ENCODE measurements at regions not wholly inside any gene's neighbourhood (a gene's known extent, or its start where the extent isn't known, plus 50 kb on each side); places are given as distances from the start of the nearest gene placed in this dataset.
"Not testable (repeated sequence)": the region's sequence is repeated elsewhere in the genome, so short reads cannot be mapped to it uniquely, and the experiment has no call there.

DNA sequence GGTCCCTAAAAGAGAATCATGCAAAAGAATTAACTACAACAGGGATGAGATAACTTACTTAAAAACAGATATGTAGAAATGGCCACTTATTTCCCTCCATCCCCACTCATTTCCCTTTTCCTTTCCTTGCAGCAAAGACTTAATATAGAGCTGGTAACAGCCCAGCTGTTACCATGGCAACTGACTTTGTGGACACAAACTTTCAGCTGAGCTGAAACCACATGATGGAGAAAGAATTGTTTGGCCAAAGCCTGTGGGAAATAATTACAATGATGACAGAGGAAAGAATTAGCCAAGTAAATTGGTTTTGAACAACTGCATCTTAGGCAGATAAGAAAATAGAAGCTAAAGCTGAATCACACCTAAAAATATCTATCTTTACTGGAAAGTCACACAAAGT lies 364.9 kb downstream of the GALC start:
- no peaks in the 10 kb centered on the region for H3K4me1 ChIP-seq (ENCODE audit: insufficient read depth)
- H3K4me3 ChIP-seq (ENCODE audit: low read depth, low read length) = no peak overlapping the region
- DNase-seq (ENCODE audit: extremely low spot score) = no peak
- no peaks in the 10 kb centered on the region for H3K36me3 ChIP-seq (ENCODE audit: insufficient read depth)
- no peak overlapping the region for H3K27ac ChIP-seq (ENCODE audit: low read depth)

DNA sequence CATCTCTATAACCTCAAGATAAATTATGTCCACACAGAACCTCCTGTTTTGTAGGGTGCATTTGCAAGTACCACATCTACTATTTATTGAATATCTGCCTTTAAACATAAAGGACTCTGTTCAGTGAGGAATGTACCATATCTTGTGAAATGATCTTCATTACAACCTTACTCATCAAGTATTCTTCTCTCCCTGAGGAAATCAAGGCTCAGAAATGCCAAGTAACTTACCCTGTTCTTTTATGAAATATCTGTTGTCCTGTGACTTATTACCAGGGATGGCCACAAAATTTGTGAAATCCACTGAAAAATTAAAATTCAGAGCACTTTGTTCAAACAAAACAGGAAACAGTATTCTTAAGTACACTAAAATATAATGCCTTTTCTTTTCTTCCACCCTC lies 366.7 kb downstream of the GALC start:
- Histone ChIP-seq H3K4me1 (ENCODE audit: insufficient read depth) (no peaks in the 10 kb centered on the region), H3K27ac (ENCODE audit: low read depth) (no peak overlapping the region), H3K4me3 (ENCODE audit: low read depth, low read length) (no peak overlapping the region), H3K36me3 (ENCODE audit: insufficient read depth) (no peaks in the 10 kb centered on the region)
- no peak for DNase-seq (ENCODE audit: extremely low spot score)

DNA sequence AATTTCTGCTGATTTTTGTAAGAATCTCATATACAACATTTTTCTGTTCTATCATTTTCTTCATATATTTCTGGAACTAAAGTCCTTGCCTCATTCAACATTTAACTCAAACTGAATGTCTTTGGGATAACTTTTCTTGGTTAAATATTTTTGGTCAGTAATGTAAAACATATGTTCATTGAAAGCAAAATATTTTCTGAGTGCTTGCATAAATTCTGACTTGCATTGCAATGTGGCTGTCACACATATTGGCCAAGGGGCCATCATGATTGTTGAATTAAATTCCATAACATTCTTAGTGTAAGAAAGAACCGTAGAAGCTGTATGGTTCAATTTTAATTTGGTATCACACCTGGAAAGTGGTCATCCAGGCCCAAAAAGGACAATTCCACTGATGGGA lies 369.4 kb downstream of the GALC start:
- H3K4me1 ChIP-seq (ENCODE audit: insufficient read depth) = no peaks in the 10 kb centered on the region
- WGBS = 94% methylated on average over 1 of the region's 1 CpG

DNA sequence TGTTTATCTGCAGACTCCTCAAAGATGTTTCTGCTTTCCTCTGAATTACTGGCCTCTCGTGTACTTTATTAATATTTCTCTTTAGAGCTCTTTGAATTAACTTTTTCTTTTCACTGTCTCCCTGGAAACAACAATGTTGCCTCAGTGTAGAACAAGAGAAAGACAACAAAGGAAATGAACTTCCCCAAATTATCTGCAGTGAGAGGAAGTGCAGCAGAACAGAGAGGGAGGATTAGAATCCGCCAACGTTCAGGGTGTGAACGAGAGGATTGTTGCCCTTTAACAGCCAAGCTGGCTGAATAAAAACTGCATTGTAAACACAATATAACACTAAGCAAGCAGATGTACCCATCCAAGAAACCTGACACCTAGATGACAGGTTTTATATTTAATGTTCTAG lies 375.9 kb downstream of the GALC start:
- no peak overlapping the region for H3K4me3 ChIP-seq (ENCODE audit: low read depth, low read length)
- DNase-seq (ENCODE audit: extremely low spot score) = no peak
- WGBS = 50% methylated on average over 4 of the region's 4 CpGs

More for the DNA sequence above, 369.4 kb downstream of the GALC start:
- Histone ChIP-seq H3K36me3 (ENCODE audit: insufficient read depth) (no peaks in the 10 kb centered on the region), H3K4me3 (ENCODE audit: low read depth, low read length) (no peak overlapping the region), H3K27ac (ENCODE audit: low read depth) (no peak overlapping the region)
- no peak for DNase-seq (ENCODE audit: extremely low spot score)

DNA sequence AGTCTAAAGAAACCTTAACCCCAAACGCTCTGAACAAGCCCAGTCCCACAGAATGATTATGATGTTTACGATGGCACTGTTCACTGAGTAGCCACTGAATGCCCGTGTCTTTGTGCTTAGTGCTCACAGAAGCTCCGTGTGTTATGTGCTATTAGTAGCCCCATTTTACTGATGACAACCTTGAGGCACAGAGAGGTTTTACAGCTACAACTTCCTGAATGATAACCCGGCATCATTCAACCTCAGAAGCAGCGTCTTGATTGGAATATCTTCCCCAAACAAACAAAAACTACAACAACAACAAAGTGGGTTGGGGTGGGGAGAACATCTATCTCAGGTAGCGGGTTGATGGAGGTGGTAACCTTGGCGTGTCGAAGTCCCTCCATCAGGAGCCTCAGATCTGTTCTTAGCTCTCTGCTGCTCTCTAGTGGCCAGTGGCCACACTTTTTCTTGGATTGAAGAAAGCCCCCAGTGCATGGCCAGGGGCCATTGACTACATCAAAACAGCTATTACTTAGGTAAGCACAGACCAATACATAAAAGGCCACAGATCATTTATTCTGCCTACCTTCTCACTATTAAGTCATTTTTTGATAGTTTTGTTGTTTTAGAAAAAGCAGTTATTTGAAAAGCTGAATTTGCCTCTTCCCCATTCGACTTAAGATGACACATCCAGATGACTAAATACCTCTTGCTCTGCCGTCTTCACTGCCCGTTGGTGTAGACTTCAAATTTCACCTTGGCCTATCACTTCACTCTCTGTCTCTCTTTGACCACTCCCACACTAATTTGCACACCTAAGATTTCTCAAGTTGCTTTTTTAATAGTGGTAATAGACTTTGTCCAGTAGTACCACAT lies 376.9 kb downstream of the GALC start:
- no peaks in the 10 kb centered on the region for H3K36me3 ChIP-seq (ENCODE audit: insufficient read depth)
- no peak for DNase-seq (ENCODE audit: extremely low spot score)
- no peak overlapping the region for H3K4me3 ChIP-seq (ENCODE audit: low read depth, low read length)
- WGBS = 60% methylated on average over 12 of the region's 12 CpGs
- no peak overlapping the region for H3K27ac ChIP-seq (ENCODE audit: low read depth)
- H3K4me1 ChIP-seq (ENCODE audit: insufficient read depth) = no peaks in the 10 kb centered on the region

More for the DNA sequence above, 375.9 kb downstream of the GALC start:
- Histone ChIP-seq H3K36me3 (ENCODE audit: insufficient read depth) (no peaks in the 10 kb centered on the region), H3K4me1 (ENCODE audit: insufficient read depth) (no peaks in the 10 kb centered on the region), H3K27ac (ENCODE audit: low read depth) (no peak overlapping the region)

DNA sequence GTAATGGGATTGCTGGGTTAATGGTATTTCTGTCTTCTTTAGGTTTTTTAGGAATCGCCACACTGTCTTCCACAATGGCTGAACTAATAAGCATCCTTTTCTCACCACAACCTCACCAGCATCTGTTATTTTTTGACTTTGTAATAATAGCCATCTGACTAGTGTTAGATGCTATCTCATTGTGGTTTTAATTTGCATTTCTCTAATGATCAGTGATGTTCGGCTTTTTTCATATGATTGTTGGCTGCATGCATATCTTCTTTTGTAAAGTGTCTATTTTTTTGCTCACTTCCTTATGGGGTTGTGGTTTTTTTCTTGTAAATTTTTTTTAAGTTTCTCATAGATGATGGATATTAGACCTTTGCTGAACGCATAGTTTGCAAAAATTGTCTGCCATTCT lies 377.9 kb downstream of the GALC start:
- no peak overlapping the region for H3K27ac ChIP-seq (ENCODE audit: low read depth)
- DNase-seq (ENCODE audit: extremely low spot score) = no peak
- H3K4me3 ChIP-seq (ENCODE audit: low read depth, low read length) = no peak overlapping the region
- H3K4me1 ChIP-seq (ENCODE audit: insufficient read depth) = no peaks in the 10 kb centered on the region
- WGBS = 83% methylated on average over 3 of the region's 3 CpGs
- H3K36me3 ChIP-seq (ENCODE audit: insufficient read depth) = no peaks in the 10 kb centered on the region

DNA sequence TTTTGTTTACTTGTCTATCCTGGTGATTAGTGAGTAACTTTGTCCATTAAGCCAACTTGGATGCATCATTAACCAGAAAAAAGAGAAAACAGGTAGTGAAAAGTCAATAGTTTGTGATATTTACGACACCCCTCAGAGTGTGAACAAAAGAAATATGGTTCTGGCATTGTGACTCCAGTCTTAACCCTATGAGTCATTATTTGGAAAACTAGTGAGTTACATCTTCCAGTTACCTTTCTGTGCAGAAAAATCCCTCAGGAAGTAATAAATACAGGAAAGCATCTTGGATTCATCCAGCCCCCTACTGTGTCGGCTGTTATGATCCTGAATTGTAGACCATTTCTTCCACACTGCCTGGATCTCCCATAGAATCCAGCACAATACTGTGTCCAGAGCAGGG lies 379.1 kb downstream of the GALC start:
- no peak for DNase-seq (ENCODE audit: extremely low spot score)
- WGBS = 72% methylated on average over 2 of the region's 2 CpGs
- Histone ChIP-seq H3K4me1 (ENCODE audit: insufficient read depth) (no peaks in the 10 kb centered on the region), H3K4me3 (ENCODE audit: low read depth, low read length) (no peak overlapping the region), H3K27ac (ENCODE audit: low read depth) (no peak overlapping the region), H3K36me3 (ENCODE audit: insufficient read depth) (no peaks in the 10 kb centered on the region)

DNA sequence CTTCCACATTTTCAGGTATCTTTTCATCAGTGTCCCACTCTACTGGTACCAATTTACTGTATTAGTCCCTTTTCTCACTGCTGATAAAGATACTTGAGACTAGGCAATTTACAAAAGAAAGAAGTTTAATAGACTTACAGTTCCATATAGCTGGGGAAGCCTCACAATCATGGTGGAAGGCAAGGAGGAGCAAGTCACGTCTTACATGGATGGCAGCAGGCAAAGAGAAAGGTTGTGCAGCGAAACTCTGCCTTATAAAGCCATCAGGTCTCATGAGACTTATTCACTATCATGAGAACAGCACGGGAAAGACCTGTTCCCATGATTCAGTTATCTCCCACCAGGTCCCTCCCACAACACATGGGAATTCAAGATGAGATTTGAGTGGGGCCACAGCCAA lies 385.9 kb downstream of the GALC start:
- H3K27ac ChIP-seq (ENCODE audit: low read depth); H3K4me3 ChIP-seq (ENCODE audit: low read depth, low read length); H3K4me1 ChIP-seq (ENCODE audit: insufficient read depth); DNase-seq (ENCODE audit: extremely low spot score); H3K36me3 ChIP-seq (ENCODE audit: insufficient read depth): not testable (repeated sequence)
- 90% methylated on average over 3 of the region's 3 CpGs for WGBS

DNA sequence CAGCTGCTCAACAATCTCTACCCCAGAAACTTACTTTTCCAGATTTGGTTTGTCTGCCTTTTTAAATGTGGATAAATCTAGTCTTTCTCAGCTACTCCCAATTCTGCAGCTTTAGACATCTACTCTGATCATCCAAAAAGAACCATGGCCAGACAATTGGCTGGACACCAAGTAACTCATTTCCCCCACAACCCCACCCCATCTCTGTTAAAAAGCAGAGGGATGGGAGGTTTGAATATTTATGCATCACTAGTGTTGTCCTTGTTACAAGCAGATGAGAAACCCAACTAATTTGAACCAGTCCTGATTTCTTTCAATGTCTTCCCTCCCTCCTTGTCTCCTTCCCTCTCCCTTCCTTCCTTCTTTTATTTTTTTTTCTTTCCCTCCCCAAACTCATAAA lies 391.9 kb downstream of the GALC start:
- Histone ChIP-seq H3K27ac (ENCODE audit: low read depth) (no peak overlapping the region), H3K4me3 (ENCODE audit: low read depth, low read length) (no peak overlapping the region), H3K4me1 (ENCODE audit: insufficient read depth) (no peaks in the 10 kb centered on the region), H3K36me3 (ENCODE audit: insufficient read depth) (no peaks in the 10 kb centered on the region)
- peak; percentile 25 for DNase-seq (ENCODE audit: extremely low spot score)

DNA sequence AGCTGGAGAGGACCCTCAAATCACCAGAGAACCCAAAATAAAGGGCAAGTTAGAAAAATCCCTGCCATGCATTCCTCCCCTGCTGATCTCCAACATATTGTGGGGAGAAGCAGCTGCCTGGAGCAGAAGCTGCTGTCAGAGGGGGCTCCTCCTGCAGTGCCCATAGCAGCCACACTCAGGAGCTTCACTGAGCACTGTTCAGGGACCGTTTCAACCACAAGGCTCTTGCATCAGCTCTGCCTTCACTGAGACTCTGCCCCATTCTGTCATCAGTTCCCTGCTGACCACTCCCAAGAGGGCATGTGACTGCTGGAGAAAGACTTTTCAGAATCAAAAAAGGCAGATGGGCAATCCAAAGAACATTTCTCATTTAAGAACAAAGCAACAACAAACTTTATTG lies 392.7 kb downstream of the GALC start:
- no peak for DNase-seq (ENCODE audit: extremely low spot score)
- Histone ChIP-seq H3K27ac (ENCODE audit: low read depth) (no peak overlapping the region), H3K4me1 (ENCODE audit: insufficient read depth) (no peaks in the 10 kb centered on the region), H3K36me3 (ENCODE audit: insufficient read depth) (no peaks in the 10 kb centered on the region), H3K4me3 (ENCODE audit: low read depth, low read length) (no peak overlapping the region)
- 74% methylated on average over 1 of the region's 1 CpG for WGBS

DNA sequence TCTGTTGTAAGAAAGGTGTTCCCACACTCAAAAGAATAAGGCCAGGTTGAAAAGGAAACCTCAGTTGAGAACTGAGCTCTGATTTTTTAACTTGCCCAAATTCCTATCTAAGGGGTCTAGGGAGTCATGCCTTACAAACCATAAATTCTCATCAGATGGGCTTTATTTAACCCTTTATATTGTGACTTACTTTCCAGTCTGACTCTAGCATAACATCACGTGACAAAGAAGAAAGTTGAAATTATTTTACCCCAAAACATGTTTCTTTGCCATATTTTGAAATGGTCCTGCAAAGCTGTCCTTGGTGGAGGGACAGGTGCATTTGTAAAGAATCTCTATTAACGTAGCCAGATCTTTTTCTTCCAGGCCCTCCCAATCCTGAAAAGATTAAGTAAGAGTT lies 411.7 kb downstream of the GALC start:
- no peak for DNase-seq (ENCODE audit: extremely low spot score)
- 82% methylated on average over 2 of the region's 2 CpGs for WGBS
- H3K4me3 ChIP-seq (ENCODE audit: low read depth, low read length) = no peak overlapping the region
- H3K36me3 ChIP-seq (ENCODE audit: insufficient read depth) = no peaks in the 10 kb centered on the region
- H3K27ac ChIP-seq (ENCODE audit: low read depth) = no peak overlapping the region
- H3K4me1 ChIP-seq (ENCODE audit: insufficient read depth) = no peaks in the 10 kb centered on the region

DNA sequence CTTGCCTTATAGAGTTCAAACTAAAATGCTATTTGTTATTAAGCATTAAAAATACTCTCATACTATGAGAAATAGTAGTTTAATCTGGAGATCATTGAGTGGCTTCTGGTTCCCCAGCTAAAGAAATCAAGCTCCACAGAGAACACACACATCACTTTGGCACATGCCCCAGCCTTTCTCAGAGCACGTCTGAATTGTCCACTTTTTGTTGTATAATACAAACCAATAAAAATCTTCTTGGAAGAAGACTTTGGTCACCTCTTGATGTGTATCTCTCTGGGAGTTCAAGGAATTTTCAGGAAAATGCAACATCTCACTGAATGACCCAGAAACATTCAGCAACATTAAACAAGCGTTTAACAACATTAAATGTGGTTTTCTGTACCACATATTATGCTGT lies 413.9 kb downstream of the GALC start:
- 40% methylated on average over 2 of the region's 2 CpGs for WGBS
- no peaks in the 10 kb centered on the region for H3K36me3 ChIP-seq (ENCODE audit: insufficient read depth)
- no peak for DNase-seq (ENCODE audit: extremely low spot score)
- no peak overlapping the region for H3K27ac ChIP-seq (ENCODE audit: low read depth)
- no peak overlapping the region for H3K4me3 ChIP-seq (ENCODE audit: low read depth, low read length)
- no peaks in the 10 kb centered on the region for H3K4me1 ChIP-seq (ENCODE audit: insufficient read depth)

DNA sequence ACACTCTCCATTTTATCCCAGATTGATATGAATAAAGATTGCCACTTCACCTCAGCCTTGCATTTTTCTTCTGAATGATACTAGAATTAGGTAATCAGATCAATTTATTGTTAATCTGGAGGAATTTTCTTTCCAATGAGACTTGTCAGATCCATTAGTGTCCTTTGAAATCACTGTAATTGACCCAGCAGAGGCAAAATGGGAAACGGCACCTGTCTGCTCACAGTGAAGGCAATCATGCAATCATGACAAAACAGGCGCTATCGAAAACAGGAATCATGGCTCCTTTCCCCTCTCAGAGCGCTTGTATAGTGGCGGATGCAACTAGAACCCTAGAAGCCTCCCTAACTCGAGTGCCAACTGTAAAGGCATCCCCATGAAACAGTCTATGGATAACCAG lies 417.6 kb downstream of the GALC start:
- Histone ChIP-seq H3K36me3 (ENCODE audit: insufficient read depth) (no peaks in the 10 kb centered on the region), H3K4me3 (ENCODE audit: low read depth, low read length) (no peak overlapping the region), H3K4me1 (ENCODE audit: insufficient read depth) (no peaks in the 10 kb centered on the region), H3K27ac (ENCODE audit: low read depth) (no peak overlapping the region)
- no peak for DNase-seq (ENCODE audit: extremely low spot score)
- 93% methylated on average over 6 of the region's 6 CpGs for WGBS

DNA sequence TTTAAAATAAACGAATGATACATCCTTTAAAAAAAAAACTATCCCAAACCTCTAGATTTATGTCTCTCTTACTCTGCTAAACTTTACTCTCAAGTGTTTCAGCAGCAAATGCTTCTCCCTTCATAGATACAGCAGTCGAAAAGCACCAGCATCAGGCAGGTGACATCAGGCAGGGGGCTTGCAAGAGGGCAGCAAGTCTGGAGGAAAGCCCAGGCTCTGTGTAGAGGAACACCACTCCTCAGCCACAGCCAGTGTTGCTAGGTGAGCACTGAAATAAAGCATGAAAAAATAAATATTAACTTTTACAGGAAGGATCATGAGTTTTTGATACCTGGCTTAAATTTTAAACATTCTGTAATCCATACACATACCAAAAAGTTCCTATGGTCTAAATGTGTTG lies 419.4 kb downstream of the GALC start:
- 63% methylated on average over 2 of the region's 2 CpGs for WGBS

More for the DNA sequence above, 419.4 kb downstream of the GALC start:
- H3K4me1 ChIP-seq (ENCODE audit: insufficient read depth) = no peaks in the 10 kb centered on the region
- DNase-seq (ENCODE audit: extremely low spot score) = no peak
- H3K27ac ChIP-seq (ENCODE audit: low read depth) = no peak overlapping the region
- no peaks in the 10 kb centered on the region for H3K36me3 ChIP-seq (ENCODE audit: insufficient read depth)
- H3K4me3 ChIP-seq (ENCODE audit: low read depth, low read length) = no peak overlapping the region

All from urinary bladder (tissue), 3 donors.